Activated naive CD4-positive, alpha-beta T cell treated with anti-CD3 and anti-CD28 coated beads for 36 hours (primary cell): ENCODE measurements at regions not wholly inside any gene's neighbourhood (a gene's known extent, or its start where the extent isn't known, plus 50 kb on each side); places are given as distances from the start of the nearest gene placed in this dataset.

ENCODE experiments used
- CTCF ChIA-PET: fragments of 350-600 bp; sonication (Branson Sonifier 250); formaldehyde crosslinking; loops from one replicate; lab custom pipeline; 2021; ENCODE audit warnings: antibody characterized with exemption; lab: Charles Lee
- DNase-seq: peaks from one replicate; pipeline ENCODE4 v3.0.0-alpha.2; 2020
- H3K27ac Mint-ChIP-seq: one replicate; pipeline ENCODE4 v1.8.0; 2021; ENCODE audit warnings: mild to moderate bottlenecking, mixed read lengths
- H3K27me3 Mint-ChIP-seq: one replicate; pipeline ENCODE4 v1.8.0; 2021; ENCODE audit warnings: low read depth, mixed read lengths
- H3K36me3 Mint-ChIP-seq: one replicate; pipeline ENCODE4 v1.8.0; 2021; ENCODE audit warnings: low read depth, mixed read lengths
- H3K4me1 Mint-ChIP-seq: one replicate; pipeline ENCODE4 v1.8.0; 2021; ENCODE audit warnings: low read depth, mixed read lengths
- H3K4me3 Mint-ChIP-seq: one replicate; pipeline ENCODE4 v1.8.0; 2021; ENCODE audit warnings: mild to moderate bottlenecking, moderate library complexity, mixed read lengths
- H3K9me3 Mint-ChIP-seq: one replicate; pipeline ENCODE4 v1.8.0; 2021; ENCODE audit warnings: mixed read lengths
- intact Hi-C: fragments of 100-400 bp; cut with micrococcal nuclease; formaldehyde crosslinking; loops from one replicate; pipeline ENCODE4 v1.15.1; 2023

GRCh38 chr2:120524174-120524573, 178.2 kb downstream of the INHBB start:
- Mint-ChIP-seq H3K27ac (no peak overlapping the region), H3K36me3 (no peaks in the 10 kb centered on the region), H3K9me3 (no peaks in the 10 kb centered on the region), H3K4me3 (no peak overlapping the region), H3K27me3 (peaks cover 32% of the 10 kb centered on the region), H3K4me1 (no peaks in the 10 kb centered on the region)
- CTCF ChIA-PET, result no interaction called here
- intact Hi-C loops, result loop anchor here (5.0 kb wide), 1 partner anchor 158 kb away; no protein-coding TSS in a partner anchor
- DNase-seq, result no peak

- H3K4me3 Mint-ChIP-seq, result no peak overlapping the region
- DNase-seq, result no peak
- H3K27ac Mint-ChIP-seq, result no peak overlapping the region
- CTCF ChIA-PET, result no interaction called here
- H3K36me3 Mint-ChIP-seq, result no peaks in the 10 kb centered on the region
- no peaks in the 10 kb centered on the region for H3K4me1 Mint-ChIP-seq
- H3K27me3 Mint-ChIP-seq, result peaks cover 30% of the 10 kb centered on the region
- H3K9me3 Mint-ChIP-seq, result no peaks in the 10 kb centered on the region
- intact Hi-C loops, result no loop called here
These were observed 179.4 kb downstream of the INHBB start for GRCh38 chr2:120525056-120526046.

DNA sequence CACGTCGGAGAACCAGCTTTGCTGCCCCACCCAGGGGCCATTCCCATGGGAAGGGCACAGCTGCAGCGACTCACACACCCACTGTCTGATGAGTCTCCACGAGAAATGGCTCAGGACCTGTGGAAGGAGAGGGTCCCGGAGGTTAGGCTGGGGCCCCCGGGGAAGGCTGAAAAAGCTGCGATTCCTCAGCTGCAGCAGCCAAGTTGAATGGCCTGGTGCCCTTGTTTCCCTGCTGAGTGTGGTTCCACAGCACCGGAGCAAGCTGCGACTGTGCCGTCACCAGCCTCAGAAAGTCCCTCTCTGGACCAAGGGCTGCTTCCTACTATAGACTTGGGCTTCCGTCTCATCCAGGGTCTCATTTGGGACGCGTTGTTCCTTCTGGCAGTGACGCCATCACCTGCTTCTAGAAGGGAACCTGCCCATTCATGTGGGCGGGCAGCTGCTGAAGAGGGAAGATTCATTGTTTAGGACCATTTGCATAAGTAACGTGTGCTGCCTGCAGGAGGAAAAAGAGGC, 180.2 kb downstream of the INHBB start:
- Mint-ChIP-seq H3K27ac (no peak overlapping the region), H3K36me3 (no peaks in the 10 kb centered on the region), H3K4me1 (no peaks in the 10 kb centered on the region), H3K27me3 (peaks cover 30% of the 10 kb centered on the region), H3K4me3 (no peak overlapping the region), H3K9me3 (no peaks in the 10 kb centered on the region)
- no peak for DNase-seq
- CTCF ChIA-PET, result no interaction called here
- intact Hi-C loops, result no loop called here

GRCh38 chr2:120526997-120527945, 181.3 kb downstream of the INHBB start:
- H3K4me3 Mint-ChIP-seq, result no peak overlapping the region
- intact Hi-C loops, result no loop called here

GRCh38 chr2:120528051-120528692, 182.2 kb downstream of the INHBB start:
- CTCF ChIA-PET, result no interaction called here
- Mint-ChIP-seq H3K9me3 (no peaks in the 10 kb centered on the region), H3K27me3 (peaks cover 12% of the 10 kb centered on the region), H3K36me3 (no peaks in the 10 kb centered on the region), H3K4me3 (no peak overlapping the region), H3K4me1 (no peaks in the 10 kb centered on the region), H3K27ac (no peak overlapping the region)
- no peak for DNase-seq
- intact Hi-C loops, result no loop called here

More at GRCh38 chr2:120526997-120527945, 181.3 kb downstream of the INHBB start:
- H3K4me1 Mint-ChIP-seq, result no peaks in the 10 kb centered on the region
- peaks cover 19% of the 10 kb centered on the region for H3K27me3 Mint-ChIP-seq
- H3K9me3 Mint-ChIP-seq, result no peaks in the 10 kb centered on the region
- H3K27ac Mint-ChIP-seq, result no peak overlapping the region
- no peaks in the 10 kb centered on the region for H3K36me3 Mint-ChIP-seq
- CTCF ChIA-PET, result no interaction called here
- DNase-seq, result no peak

GRCh38 chr2:120528693-120529076, 182.7 kb downstream of the INHBB start:
- peaks cover 10% of the 10 kb centered on the region for H3K27me3 Mint-ChIP-seq
- H3K4me1 Mint-ChIP-seq, result no peaks in the 10 kb centered on the region
- CTCF ChIA-PET, result no interaction called here
- H3K9me3 Mint-ChIP-seq, result no peaks in the 10 kb centered on the region
- H3K4me3 Mint-ChIP-seq, result no peak overlapping the region
- no peaks in the 10 kb centered on the region for H3K36me3 Mint-ChIP-seq
- no peak overlapping the region for H3K27ac Mint-ChIP-seq
- no peak for DNase-seq
- intact Hi-C loops, result no loop called here

DNA sequence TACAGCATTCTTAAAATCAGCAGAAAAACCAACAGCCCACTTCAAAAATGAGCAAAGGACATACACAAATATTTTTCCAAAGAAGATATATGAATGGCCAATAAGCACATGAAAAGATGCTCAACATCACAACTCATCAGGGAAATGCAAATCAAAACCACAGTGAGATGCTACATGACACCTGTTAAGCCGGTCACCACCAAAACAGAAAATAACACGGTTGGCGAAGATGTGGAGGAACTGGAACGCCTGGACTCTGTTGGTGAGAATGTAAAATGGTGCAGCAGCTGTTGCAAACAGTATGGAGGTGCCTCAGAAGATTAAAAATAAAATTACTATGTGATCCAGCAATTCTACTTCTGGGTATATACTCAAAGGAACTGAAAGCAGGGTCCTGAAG, 184.8 kb downstream of the INHBB start:
- Mint-ChIP-seq H3K27ac (no peak overlapping the region), H3K27me3 (peaks cover 5% of the 10 kb centered on the region), H3K4me3 (no peak overlapping the region), H3K9me3 (no peaks in the 10 kb centered on the region), H3K4me1 (no peaks in the 10 kb centered on the region), H3K36me3 (no peaks in the 10 kb centered on the region)
- DNase-seq, result no peak
- intact Hi-C loops, result no loop called here
- CTCF ChIA-PET, result no interaction called here

GRCh38 chr2:120531365-120531764, 185.4 kb downstream of the INHBB start:
- no peak overlapping the region for H3K27ac Mint-ChIP-seq
- intact Hi-C loops, result no loop called here

DNA sequence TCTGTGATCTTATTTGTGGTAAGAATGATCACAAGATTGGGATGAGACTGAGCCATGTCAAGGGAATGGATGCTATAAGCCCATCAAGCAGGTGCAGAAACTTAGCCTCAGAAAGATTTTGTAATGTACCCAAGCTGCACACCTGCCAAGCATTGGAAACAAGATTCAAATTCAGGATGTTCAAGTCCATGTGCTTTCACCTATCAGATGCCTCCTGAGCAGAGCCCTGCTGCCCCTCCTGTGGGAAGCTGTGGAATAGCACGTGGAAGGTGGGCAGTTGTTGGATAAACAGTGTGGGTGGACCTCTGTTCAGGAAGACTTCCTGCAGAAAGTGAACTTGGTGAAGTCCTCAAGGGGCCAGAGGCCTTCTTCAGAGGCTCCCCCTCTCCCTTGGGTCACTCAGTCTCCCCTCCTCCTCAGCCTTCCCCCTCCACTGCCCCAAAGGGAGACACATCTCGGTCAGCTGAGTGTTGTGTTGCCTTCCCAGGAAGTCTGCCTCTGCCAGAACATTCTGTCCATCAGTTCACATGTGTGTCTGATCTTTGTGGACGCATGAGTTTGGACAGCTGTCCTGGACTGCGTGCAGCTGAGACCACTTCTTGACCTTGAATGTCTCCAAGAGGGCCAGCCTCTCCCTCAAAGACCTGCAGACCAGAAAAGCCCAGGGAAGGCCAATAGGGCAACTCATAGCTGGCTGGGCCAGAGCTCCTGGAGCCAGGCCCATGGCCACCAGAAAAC, 186.1 kb downstream of the INHBB start:
- Mint-ChIP-seq H3K36me3 (no peaks in the 10 kb centered on the region), H3K4me3 (no peak overlapping the region), H3K9me3 (no peaks in the 10 kb centered on the region), H3K27me3 (peaks cover 5% of the 10 kb centered on the region), H3K4me1 (no peaks in the 10 kb centered on the region), H3K27ac (no peak overlapping the region)
- intact Hi-C loops, result no loop called here
- CTCF ChIA-PET, result no interaction called here
- DNase-seq, result no peak

More at GRCh38 chr2:120531365-120531764, 185.4 kb downstream of the INHBB start:
- Mint-ChIP-seq H3K4me3 (no peak overlapping the region), H3K4me1 (no peaks in the 10 kb centered on the region), H3K36me3 (no peaks in the 10 kb centered on the region), H3K9me3 (no peaks in the 10 kb centered on the region), H3K27me3 (peaks cover 5% of the 10 kb centered on the region)
- CTCF ChIA-PET, result no interaction called here
- no peak for DNase-seq

- intact Hi-C loops, result no loop called here
- no peaks in the 10 kb centered on the region for H3K9me3 Mint-ChIP-seq
- DNase-seq, result no peak
- no peaks in the 10 kb centered on the region for H3K36me3 Mint-ChIP-seq
- H3K4me3 Mint-ChIP-seq, result no peak overlapping the region
- CTCF ChIA-PET, result interaction anchor here (0.9 kb wide), 1 partner anchor 12 kb away, joined by 3 read pairs; no protein-coding TSS in a partner anchor
- H3K27ac Mint-ChIP-seq, result no peak overlapping the region
- no peaks in the 10 kb centered on the region for H3K27me3 Mint-ChIP-seq
- no peaks in the 10 kb centered on the region for H3K4me1 Mint-ChIP-seq
These were observed 187.7 kb downstream of the INHBB start for GRCh38 chr2:120533625-120534024.

- CTCF ChIA-PET, result no interaction called here
- Mint-ChIP-seq H3K4me1 (no peaks in the 10 kb centered on the region), H3K27me3 (no peaks in the 10 kb centered on the region), H3K9me3 (no peaks in the 10 kb centered on the region), H3K36me3 (no peaks in the 10 kb centered on the region), H3K4me3 (no peak overlapping the region), H3K27ac (no peak overlapping the region)
- intact Hi-C loops, result no loop called here
- DNase-seq, result no peak
These were observed 188.5 kb downstream of the INHBB start for GRCh38 chr2:120534457-120534856.
